Astrocyte (in vitro differentiated cells and primary cell): ENCODE measurements at regions not wholly inside any gene's neighbourhood (a gene's known extent, or its start where the extent isn't known, plus 50 kb on each side); places are given as distances from the start of the nearest gene placed in this dataset.

Experiments
- DNase-seq: peaks from one replicate; pipeline ENCODE4 v3.0.0-alpha.2; 2010; ENCODE audit warnings: low read depth
- FAIRE-seq: peaks from 2 replicates; lab custom pipeline; 2011; peaks lifted over from hg19 to GRCh38; lab: Jason Lieb, UNC
- H2AFZ ChIP-seq: 2 replicates; pipeline ENCODE4 v1.6.0; 2012; ENCODE audit warnings: low read depth, low read length, inconsistent platforms
- H3K27ac ChIP-seq: 2 replicates; pipeline ENCODE4 v1.5.1; 2011; ENCODE audit warnings: low read depth, low read length, inconsistent platforms
- H3K27me3 ChIP-seq: 2 replicates; pipeline ENCODE4 v1.6.0; 2011; ENCODE audit warnings: low read length, inconsistent platforms; ENCODE audit not compliant: insufficient read depth
- H3K36me3 ChIP-seq: 2 replicates; pipeline ENCODE4 v1.5.1; 2011; ENCODE audit warnings: low read length, inconsistent platforms; ENCODE audit not compliant: insufficient read depth
- H3K4me1 ChIP-seq: 2 replicates; pipeline ENCODE4 v1.5.1; 2011; ENCODE audit warnings: low read length, inconsistent platforms; ENCODE audit not compliant: insufficient read depth
- H3K4me2 ChIP-seq: 2 replicates; pipeline ENCODE4 v1.6.0; 2012; ENCODE audit warnings: low read length, inconsistent platforms
- H3K4me3 ChIP-seq: 2 replicates; pipeline ENCODE4 v1.5.1; 2011; ENCODE audit warnings: low read depth, mild to moderate bottlenecking, low read length, inconsistent platforms; ENCODE audit not compliant: insufficient read depth
- H3K79me2 ChIP-seq: 2 replicates; pipeline ENCODE4 v1.6.0; 2012; ENCODE audit warnings: mild to moderate bottlenecking, low read length, inconsistent platforms; ENCODE audit not compliant: insufficient read depth
- H3K9ac ChIP-seq: 2 replicates; pipeline ENCODE4 v1.6.0; 2012; ENCODE audit warnings: mild to moderate bottlenecking, low read length, inconsistent platforms
- H3K9me3 ChIP-seq: 2 replicates; pipeline ENCODE4 v1.5.1; 2012; ENCODE audit warnings: low read depth, mild to moderate bottlenecking, low read length, inconsistent platforms; ENCODE audit not compliant: insufficient read depth
- H4K20me1 ChIP-seq: 2 replicates; pipeline ENCODE4 v1.6.0; 2012; ENCODE audit warnings: low read length, inconsistent platforms; ENCODE audit not compliant: insufficient read depth
- H3K27ac Mint-ChIP-seq: one replicate; pipeline ENCODE4 v1.8.0; 2021; ENCODE audit warnings: mild to moderate bottlenecking, mixed read lengths; ENCODE audit not compliant: unreplicated experiment
- H3K27me3 Mint-ChIP-seq: one replicate; pipeline ENCODE4 v1.8.0; 2021; ENCODE audit warnings: low read depth, mixed read lengths; ENCODE audit not compliant: unreplicated experiment
- H3K36me3 Mint-ChIP-seq: one replicate; pipeline ENCODE4 v1.8.0; 2021; ENCODE audit warnings: low read depth, mixed read lengths; ENCODE audit not compliant: unreplicated experiment
- H3K4me1 Mint-ChIP-seq: one replicate; pipeline ENCODE4 v1.8.0; 2021; ENCODE audit warnings: low read depth, mixed read lengths; ENCODE audit not compliant: unreplicated experiment
- H3K4me3 Mint-ChIP-seq: one replicate; pipeline ENCODE4 v1.8.0; 2021; ENCODE audit warnings: mild to moderate bottlenecking, moderate library complexity, mixed read lengths; ENCODE audit not compliant: unreplicated experiment
- H3K9me3 Mint-ChIP-seq: one replicate; pipeline ENCODE4 v1.8.0; 2021; ENCODE audit warnings: mild to moderate bottlenecking, mixed read lengths; ENCODE audit not compliant: unreplicated experiment
- EZH2 ChIP-seq: IDR thresholded peaks from 2 replicates; pipeline ENCODE4 v1.6.1; 2012; ENCODE audit warnings: mild to moderate bottlenecking, low read length, inconsistent platforms; ENCODE audit not compliant: insufficient read depth
- TF ChIP-seq, protein P1 (sequence below): IDR thresholded peaks from 2 replicates; pipeline ENCODE4 v1.5.1; 2011; ENCODE audit warnings: low read depth, mild to moderate bottlenecking, inconsistent platforms, low read length, moderate library complexity; ENCODE audit not compliant: insufficient read depth

DNA sequence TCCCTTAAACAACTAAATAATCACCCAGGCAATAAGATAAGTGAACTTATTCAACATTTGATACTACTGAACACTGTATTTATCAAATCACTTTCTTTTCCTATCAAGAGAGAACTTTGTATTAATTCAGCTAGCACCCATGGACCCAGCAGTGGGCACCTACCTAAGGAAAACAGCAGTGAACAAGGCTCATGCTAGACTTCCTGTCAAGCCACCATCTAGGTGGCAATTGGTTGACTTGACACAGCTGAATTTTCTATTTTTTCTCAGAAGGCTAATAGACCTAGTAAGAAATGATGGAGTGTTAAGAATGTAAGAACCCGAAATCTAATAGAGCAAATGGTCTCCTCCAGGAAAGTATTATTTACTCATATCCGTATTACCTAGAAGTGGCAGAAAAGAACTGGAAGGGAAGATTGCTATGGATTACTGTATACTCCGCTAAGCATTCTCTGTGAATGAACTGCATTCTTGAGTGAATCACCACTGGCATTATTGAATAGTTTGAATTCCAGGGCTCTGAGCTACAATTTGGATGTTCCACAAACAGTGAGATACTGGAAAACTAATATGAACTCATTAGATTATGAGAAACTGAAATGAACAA is 988.2 kb upstream of the CDH2 start:
- no peaks in the 10 kb centered on the region for H3K9me3 Mint-ChIP-seq
- Histone ChIP-seq H4K20me1 (no peaks in the 10 kb centered on the region), H3K9ac (peak overlapping the region; percentile 71), H3K4me2 (peak overlapping the region; percentile 58), H3K4me3 (no peak overlapping the region), H3K79me2 (no peaks in the 10 kb centered on the region), H3K27ac (peak overlapping the region; percentile 98), H2AFZ (no peak overlapping the region), H3K9me3 (no peaks in the 10 kb centered on the region), H3K4me1 (peaks cover 24% of the 10 kb centered on the region), H3K36me3 (no peaks in the 10 kb centered on the region), H3K27me3 (no peaks in the 10 kb centered on the region)
- H3K4me1 Mint-ChIP-seq = peaks cover 34% of the 10 kb centered on the region
- no peak for TF ChIP-seq EZH2
- TF ChIP-seq, protein P1, sequence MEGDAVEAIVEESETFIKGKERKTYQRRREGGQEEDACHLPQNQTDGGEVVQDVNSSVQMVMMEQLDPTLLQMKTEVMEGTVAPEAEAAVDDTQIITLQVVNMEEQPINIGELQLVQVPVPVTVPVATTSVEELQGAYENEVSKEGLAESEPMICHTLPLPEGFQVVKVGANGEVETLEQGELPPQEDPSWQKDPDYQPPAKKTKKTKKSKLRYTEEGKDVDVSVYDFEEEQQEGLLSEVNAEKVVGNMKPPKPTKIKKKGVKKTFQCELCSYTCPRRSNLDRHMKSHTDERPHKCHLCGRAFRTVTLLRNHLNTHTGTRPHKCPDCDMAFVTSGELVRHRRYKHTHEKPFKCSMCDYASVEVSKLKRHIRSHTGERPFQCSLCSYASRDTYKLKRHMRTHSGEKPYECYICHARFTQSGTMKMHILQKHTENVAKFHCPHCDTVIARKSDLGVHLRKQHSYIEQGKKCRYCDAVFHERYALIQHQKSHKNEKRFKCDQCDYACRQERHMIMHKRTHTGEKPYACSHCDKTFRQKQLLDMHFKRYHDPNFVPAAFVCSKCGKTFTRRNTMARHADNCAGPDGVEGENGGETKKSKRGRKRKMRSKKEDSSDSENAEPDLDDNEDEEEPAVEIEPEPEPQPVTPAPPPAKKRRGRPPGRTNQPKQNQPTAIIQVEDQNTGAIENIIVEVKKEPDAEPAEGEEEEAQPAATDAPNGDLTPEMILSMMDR = no peak
- DNase-seq = peak; percentile 94
- H3K27ac Mint-ChIP-seq = peak overlapping the region; percentile 96
- no peak for FAIRE-seq
- H3K36me3 Mint-ChIP-seq = no peaks in the 10 kb centered on the region
- H3K4me3 Mint-ChIP-seq = peak overlapping the region; percentile 5
- no peaks in the 10 kb centered on the region for H3K27me3 Mint-ChIP-seq

DNA sequence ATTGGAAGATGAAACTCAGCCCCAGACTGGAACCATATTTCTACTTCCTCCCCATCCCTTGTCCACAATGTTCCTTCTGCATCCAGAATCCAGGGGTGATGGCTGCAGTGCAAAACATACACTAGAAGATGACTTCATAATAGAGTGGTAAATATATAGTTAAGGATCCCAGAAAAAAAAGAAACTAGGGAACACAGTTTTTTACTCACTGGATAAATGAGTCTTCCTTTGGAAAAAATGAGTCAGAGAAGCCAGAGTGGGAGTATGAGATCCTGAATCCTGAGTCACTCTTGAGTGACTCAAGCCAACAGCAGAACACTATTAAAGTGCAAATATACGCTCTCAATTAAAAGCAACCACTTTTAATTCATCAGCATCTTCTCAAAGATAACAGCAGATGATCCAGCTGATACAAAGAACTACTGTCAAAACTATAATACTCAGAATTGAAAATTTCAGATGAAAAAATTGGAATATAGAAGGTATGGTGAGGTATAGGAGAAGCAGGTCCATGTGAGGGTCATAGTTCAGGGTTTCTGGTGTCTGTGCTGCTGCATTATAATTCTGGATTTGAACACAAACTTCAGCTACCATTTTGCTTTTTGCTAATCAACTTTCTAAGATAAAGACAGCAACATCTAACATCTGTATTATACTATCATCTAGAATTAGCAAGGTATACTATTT is 987.2 kb upstream of the CDH2 start:
- H3K4me2 ChIP-seq = peak overlapping the region; percentile 58

More for the DNA sequence above, 987.2 kb upstream of the CDH2 start:
- Histone ChIP-seq H3K4me1 (peaks cover 24% of the 10 kb centered on the region), H3K27ac (peak overlapping the region; percentile 98), H3K79me2 (no peaks in the 10 kb centered on the region), H3K36me3 (no peaks in the 10 kb centered on the region), H3K27me3 (no peaks in the 10 kb centered on the region), H2AFZ (no peak overlapping the region), H4K20me1 (no peaks in the 10 kb centered on the region), H3K4me3 (no peak overlapping the region), H3K9me3 (no peaks in the 10 kb centered on the region), H3K9ac (peak overlapping the region; percentile 71)
- DNase-seq = peak; percentile 95
- FAIRE-seq = peak; percentile 99
- no peak for TF ChIP-seq EZH2
- TF ChIP-seq, protein P1 = no peak
- Mint-ChIP-seq H3K4me1 (peaks cover 34% of the 10 kb centered on the region), H3K9me3 (no peaks in the 10 kb centered on the region), H3K27ac (peak overlapping the region; percentile 96), H3K4me3 (no peak overlapping the region), H3K27me3 (no peaks in the 10 kb centered on the region), H3K36me3 (no peaks in the 10 kb centered on the region)
